KBM-7 (cell line): ENCODE measurements at regions not wholly inside any gene's neighbourhood (a gene's known extent, or its start where the extent isn't known, plus 50 kb on each side); places are given as distances from the start of the nearest gene placed in this dataset.
"Not testable (repeated sequence)": the region's sequence is repeated elsewhere in the genome, so short reads cannot be mapped to it uniquely, and the experiment has no call there.

Experiments
- DNase-seq: peaks from one replicate; pipeline ENCODE4 v3.0.0-alpha.2; 2015
- in situ Hi-C: fragments of 300-500 bp; cut with MboI; formaldehyde crosslinking; loops from 2 replicates; pipeline ENCODE4 v1.14.3; 2020; ENCODE audit warnings: low sequenced_read_pairs, low pct_unique_long_range_greater_than_20kb, mixed read lengths

- in situ Hi-C loops = no loop called here
- no peak for DNase-seq
Observed at GRCh38 chr1:115537415-115537814, 104.4 kb upstream of the VANGL1 start.

- in situ Hi-C loops = no loop called here
- no peak for DNase-seq
Observed at GRCh38 chr1:115536279-115536816, 105.4 kb upstream of the VANGL1 start.

- in situ Hi-C loops = no loop called here
- DNase-seq = no peak
Observed at GRCh38 chr1:115534106-115534505, 107.7 kb upstream of the VANGL1 start.

DNA sequence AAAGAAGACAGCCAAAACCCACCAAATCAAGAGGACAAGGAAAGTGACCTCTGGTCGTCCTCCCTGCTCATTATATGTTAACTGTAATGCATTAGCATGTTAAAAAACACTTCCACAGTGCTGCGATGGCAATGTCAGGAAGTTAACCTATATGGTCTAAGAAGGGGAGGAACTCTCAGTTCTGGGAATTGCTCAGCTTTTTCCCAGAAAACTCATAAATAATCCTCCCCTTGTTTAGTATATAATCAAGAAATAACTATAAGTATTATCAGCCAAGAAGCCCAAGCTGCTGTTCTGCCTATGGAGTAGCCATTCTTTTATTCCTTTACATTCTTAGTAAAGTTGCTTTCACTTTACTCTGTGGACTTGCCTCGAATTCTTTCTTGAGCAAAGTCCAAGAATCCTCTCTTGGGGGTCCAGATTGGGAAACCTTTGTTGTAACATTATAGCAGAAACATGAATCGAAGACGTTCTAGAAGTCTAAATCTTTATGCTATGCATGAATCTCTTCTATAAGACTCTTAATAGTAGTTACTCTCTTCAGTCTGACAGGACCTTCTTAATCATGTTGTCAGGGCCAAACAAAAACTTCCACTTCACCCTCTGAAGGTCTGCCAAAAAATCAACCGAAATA lies 110.0 kb upstream of the VANGL1 start:
- no peak for DNase-seq
- in situ Hi-C loops = no loop called here

GRCh38 chr1:115530407-115530806 lies 111.4 kb upstream of the VANGL1 start:
- DNase-seq = no peak
- in situ Hi-C loops = no loop called here

DNA sequence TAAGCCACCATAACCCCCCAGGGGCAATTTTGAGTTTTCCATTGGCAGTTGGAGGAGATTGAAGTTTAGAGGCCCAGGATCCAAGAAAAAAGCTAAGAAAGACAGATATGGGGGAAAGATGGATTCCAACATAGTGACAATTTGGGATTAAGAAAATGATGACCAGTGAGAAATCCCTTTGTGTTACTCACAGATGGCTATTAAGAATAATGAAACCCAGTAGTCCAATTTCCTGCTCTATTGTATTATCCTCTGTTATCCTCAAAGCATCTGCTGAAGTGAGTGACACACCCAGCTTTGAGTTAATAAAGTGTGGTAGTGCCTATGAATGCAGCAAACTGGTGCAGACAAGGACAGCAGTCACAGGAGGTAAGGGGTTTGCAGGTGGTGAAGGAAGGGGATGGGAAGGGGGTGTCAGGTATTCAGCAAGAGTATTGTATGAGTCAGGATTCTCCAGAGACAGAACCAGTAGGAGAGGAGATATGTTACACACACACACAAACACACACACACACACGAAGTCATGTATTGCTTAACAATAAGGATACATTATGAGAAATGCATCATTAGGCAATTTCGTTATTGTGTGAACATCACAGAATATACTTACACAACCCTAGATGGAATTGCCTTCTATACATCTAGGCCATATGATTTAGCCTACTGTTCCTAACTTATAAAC lies 112.4 kb upstream of the VANGL1 start:
- no peak for DNase-seq
- in situ Hi-C loops = no loop called here

- DNase-seq, in situ Hi-C loops: not testable (repeated sequence)
Observed at GRCh38 chr1:115528336-115528735, 113.4 kb upstream of the VANGL1 start.

GRCh38 chr1:115527746-115528145 lies 114.0 kb upstream of the VANGL1 start:
- in situ Hi-C loops = no loop called here
- no peak for DNase-seq

GRCh38 chr1:115526900-115527299 lies 114.9 kb upstream of the VANGL1 start:
- in situ Hi-C loops = no loop called here
- no peak for DNase-seq

DNA sequence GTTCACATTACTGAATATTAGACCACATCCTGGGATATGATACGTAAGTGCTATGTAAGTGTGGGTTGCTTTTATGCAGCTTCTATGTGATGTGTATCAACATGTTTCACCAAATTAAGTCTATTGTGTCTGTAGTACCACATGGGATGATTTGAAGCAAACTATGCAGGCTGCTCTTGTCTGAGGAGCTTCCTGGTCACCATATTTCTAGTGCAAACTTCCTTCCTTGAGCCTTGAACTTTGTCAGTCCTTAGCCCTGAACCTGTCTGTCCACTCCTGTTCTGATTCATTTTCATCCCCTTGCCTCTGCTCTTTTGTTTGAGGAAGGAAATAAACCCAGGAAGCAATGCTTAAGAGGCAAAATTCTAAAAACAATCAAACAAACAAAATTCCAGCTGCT lies 117.5 kb upstream of the VANGL1 start:
- no peak for DNase-seq
- in situ Hi-C loops = no loop called here

- in situ Hi-C loops = no loop called here
- DNase-seq = no peak
Observed at GRCh38 chr1:115522386-115522785, 119.4 kb upstream of the VANGL1 start.

GRCh38 chr1:115515270-115515669 lies 126.5 kb upstream of the VANGL1 start:
- in situ Hi-C loops = no loop called here
- no peak for DNase-seq

- in situ Hi-C loops, DNase-seq: not testable (repeated sequence)
Observed at GRCh38 chr1:115510226-115510625, 131.5 kb upstream of the VANGL1 start.

- in situ Hi-C loops = no loop called here
- no peak for DNase-seq
Observed at GRCh38 chr1:115507901-115508300, 133.9 kb upstream of the VANGL1 start.

DNA sequence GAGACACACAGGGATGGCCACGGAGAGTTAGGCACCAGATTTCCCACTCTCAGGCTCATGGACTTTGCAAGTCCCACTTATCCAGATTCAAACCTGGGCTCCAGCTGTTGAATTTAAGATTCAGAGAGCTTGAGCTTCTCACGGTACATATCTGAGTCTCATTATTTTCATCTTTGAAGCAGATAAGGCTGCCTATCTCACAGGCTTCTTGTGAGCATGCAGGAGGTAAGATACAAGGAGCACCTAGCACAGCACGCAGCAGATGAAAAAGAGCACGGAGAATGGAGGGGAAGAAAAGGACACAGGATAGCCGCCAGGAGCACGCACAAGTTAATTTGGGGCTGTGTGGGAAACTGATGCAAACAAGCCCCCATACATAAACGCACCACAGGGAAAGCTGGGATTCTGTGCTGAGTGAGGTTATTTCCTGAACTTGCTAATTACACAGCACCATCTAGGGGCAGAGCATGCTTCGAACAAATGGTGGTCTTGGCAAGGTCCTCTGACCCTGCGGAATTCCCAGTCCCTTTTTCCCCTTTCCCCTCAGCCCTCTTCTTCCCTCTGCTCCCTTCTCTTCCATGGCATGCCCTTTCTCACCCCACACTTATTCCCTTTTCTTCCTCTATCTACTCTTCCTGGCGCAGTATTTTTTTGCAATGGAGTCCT lies 134.7 kb upstream of the VANGL1 start:
- peak; percentile 12 for DNase-seq

GRCh38 chr1:115506518-115506917 lies 135.3 kb upstream of the VANGL1 start:
- DNase-seq = no peak
- in situ Hi-C loops = no loop called here

More for the DNA sequence above, 134.7 kb upstream of the VANGL1 start:
- in situ Hi-C loops = no loop called here

- in situ Hi-C loops = no loop called here
- DNase-seq = no peak
Observed at GRCh38 chr1:115505148-115505571, 136.6 kb upstream of the VANGL1 start.

DNA sequence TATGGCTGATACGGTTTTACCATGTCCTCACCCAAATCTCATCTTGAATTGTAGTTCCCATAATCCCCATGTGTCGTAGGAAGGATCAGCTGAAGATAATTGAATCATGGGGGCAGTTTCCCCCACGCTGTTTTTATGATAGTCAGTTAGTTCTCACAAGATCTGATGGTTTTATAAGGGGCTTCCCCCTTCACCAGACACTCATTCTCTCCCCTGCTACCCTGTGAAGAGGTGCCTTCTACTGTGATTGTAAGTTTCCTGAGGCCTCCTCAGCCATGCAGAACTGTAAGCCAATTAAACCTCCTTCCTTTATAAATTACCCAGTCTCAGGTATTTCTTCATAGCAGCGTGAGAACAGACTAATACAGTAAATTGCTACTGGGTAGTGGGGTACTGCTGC lies 139.6 kb upstream of the VANGL1 start:
- DNase-seq, in situ Hi-C loops: not testable (repeated sequence)

GRCh38 chr1:115501476-115501875 lies 140.3 kb upstream of the VANGL1 start:
- in situ Hi-C loops = no loop called here
- DNase-seq = peak; percentile 1

- no peak for DNase-seq
- in situ Hi-C loops = no loop called here
Observed at GRCh38 chr1:115499253-115499652, 142.5 kb upstream of the VANGL1 start.
